NCI-H2227 treated with DMSO at 0.1 percent for 48 hours (cell line): ENCODE measurements at regions not wholly inside any gene's neighbourhood (a gene's known extent, or its start where the extent isn't known, plus 50 kb on each side); places are given as distances from the start of the nearest gene placed in this dataset.
"Not testable (repeated sequence)": the region's sequence is repeated elsewhere in the genome, so short reads cannot be mapped to it uniquely, and the experiment has no call there.

Experiments
- DNase-seq: peaks from one replicate; lab custom pipeline; 2025; lab: John Stamatoyannopoulos, UW

DNA sequence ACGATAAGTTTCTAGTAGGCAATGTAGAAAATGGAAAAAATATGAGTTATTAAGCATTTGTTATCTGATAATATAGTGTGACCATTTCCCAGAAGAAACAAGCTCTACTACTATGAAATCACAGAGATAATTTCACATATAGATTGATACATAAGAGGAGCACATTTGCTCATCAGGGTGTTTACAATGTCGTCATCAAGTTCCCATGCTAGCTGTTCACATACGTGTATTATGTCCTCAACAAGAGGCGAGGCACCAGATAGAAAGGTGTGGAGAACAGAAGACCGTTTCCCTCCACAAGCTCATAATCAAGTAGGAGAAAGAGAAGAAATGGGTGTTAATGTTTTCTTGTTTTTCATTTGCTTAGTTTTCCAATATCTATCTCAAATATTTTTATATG is 326.1 kb upstream of the ARID1B start:
- no peak for DNase-seq

DNA sequence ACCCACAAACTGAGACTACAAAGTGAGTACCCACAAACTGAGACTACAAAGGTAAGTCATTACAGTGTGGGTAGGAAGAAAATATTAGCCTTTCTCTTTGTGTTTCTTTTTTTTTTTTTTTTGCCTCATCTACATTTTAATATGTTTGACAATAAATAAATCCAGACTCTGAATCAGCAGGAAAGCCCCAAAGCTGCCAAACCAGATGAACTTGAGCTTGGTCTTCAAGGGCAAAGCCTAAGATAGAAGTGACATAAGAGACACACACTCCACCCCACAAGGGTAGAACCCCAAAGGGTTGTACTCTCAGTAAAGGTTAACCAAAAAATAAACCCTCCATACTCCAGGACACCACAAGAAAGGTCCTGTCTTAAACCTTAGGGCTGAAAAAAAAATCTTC is 326.8 kb upstream of the ARID1B start:
- DNase-seq, result no peak

DNA sequence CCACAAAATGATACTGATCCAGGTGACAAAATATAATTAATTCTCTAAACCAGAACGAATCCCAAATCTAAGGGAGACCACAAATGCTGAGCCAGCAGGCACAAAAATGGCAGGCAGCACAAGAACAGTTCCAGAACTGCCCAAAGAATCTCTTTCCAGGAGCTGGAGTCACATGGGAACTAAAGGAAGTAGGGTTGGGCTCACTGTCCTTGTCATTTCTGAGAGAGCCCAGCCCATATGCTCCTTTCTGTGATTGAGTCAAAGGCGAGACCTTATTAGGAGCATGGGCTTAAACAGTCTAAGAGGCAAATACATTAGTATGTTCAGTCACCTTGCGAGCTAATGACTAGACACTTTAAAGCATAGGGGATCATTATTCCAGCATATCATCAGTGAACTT is 327.6 kb upstream of the ARID1B start:
- no peak for DNase-seq

DNA sequence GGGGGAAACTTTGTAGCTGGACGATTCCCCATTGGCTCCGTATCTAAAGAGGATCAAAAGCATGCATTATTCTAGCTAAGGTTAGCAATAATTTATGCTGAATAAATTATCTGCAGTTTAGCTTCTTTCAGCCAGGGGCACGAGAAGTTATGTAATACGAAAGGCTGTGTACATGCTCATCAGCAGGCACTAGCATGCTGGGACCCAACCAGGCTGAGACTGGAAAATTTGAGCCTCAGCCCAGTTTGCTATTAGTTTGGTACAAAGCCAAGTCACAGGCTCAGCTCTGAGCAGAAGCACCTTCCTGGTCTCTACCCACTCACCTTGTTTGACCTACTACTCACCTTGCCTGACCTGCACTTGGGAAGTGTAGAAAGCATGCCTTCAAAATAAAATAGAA is 328.1 kb upstream of the ARID1B start:
- DNase-seq, result no peak

DNA sequence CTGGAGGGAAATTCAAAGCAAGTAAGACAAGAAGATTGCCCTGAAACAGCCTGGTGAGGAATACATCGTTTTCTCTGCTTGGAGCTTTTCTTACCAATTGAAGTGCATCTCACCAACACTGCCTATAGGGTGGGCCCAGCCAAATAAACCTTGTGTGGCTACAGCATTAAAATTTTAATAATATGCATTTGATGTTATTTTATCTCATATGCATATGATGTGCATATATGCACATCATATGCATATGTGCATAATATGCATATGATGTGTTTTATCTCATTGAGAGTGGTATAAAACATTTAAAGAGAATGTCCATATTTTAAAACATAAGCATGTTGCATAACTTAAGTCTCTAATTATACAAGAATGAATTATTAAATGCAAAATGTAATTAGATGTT is 328.6 kb upstream of the ARID1B start:
- DNase-seq, result no peak

DNA sequence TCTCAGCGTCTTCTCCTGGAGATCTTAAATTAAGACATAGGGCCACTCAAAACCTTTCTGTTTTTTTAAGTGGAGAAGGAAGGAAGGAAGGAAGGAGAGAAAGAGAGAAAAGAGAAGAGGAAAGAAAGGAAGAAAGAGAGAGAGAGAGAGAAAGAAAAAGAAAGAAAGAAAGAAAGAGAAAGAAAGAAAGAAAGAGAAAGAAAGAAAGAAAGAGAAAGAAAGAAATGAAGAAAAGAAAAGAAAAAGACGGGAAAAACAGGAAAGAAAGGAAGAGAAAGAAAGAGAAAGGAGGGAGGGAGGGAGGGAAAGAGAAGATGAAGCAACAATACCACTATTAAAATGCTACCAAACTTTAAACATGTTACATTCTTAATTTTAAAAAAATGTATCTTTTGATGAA is 336.5 kb upstream of the ARID1B start:
- no peak for DNase-seq

DNA sequence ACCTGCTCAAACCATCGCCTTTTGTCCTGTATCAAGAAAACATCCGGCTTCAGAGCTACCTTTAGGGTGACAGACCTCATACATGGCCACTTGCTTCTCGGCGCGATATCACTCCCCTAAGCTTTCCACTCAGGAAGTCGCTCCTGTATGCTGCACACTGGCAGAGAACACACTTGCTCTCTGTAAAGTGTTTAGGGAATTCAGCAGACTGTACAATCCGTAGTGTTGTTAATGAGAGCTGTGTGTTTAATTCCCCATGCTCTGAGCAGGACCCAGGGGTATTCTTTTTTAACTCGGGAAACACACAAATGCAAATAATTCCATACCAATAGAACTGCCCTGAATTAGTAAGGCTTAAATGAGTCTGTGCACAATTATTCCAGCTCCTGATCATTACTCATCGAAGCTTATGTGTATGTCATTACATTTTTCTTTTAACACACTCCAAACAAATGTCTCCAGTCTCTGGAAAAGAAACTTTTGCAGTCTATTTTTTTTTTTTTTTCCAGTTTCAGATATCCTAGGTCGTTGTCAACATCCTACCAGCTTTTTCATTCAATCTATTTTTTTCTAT is 338.7 kb upstream of the ARID1B start:
- DNase-seq, result no peak

- no peak for DNase-seq
Measured at GRCh38 chr6:156437121-156437879, 339.9 kb upstream of the ARID1B start.

GRCh38 chr6:156434795-156435190 is 342.4 kb upstream of the ARID1B start:
- DNase-seq, result no peak

- no peak for DNase-seq
Measured at GRCh38 chr6:156434049-156434794, 343.0 kb upstream of the ARID1B start.

- no peak for DNase-seq
Measured at GRCh38 chr6:156432543-156432942, 344.6 kb upstream of the ARID1B start.

- no peak for DNase-seq
Measured at GRCh38 chr6:156430386-156430785, 346.8 kb upstream of the ARID1B start.

- no peak for DNase-seq
Measured at GRCh38 chr6:156427345-156427744, 349.8 kb upstream of the ARID1B start.

DNA sequence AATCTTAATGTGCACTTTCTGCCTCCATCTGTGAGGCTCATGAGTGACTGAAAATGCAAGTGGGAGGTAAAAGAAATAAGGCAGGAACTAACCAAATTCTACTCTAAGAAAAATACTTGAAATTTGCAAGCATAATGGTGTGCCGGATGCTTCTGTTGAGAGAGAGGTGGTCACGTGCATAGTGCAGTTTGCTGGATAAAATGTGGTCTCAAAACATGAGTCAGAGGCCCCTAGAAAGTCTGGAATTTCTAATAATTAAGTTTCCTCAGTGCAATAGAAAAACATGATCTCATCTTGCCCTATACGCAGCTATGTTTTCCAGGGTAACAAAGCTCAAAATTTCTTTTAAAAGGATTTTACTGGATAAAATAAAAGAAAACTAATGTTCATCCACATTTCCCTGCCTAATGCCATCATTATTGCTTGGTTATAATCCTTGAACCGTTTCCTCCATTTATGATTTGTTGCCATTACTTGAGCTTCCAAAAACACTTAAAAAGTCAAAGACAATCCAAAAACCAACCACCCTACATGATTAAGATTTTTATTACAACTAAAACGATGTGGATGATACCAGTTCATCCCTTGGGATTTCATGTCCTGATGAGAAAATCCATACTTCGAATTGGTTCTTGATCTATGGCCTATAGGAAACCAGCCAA is 351.7 kb upstream of the ARID1B start:
- DNase-seq, result no peak

DNA sequence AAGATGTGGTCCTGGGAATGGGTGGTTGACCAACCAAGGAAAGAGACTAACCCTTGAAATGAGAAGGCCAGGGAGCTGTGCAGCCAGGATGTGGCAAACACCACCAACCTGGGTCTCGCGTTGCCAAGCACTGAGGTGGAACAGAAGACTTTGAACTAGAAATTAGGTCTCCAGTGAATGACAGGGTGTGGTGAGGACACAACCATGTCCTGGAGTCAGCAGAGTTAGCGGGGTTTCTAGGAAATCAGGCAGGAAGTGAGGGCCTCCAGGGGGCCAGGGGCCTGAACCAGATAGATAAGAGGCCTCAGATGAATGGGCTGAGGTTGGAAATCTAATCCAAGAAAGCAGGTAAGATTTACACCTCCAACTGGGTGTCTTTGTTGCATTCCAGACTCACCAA is 353.3 kb upstream of the ARID1B start:
- DNase-seq, result no peak

DNA sequence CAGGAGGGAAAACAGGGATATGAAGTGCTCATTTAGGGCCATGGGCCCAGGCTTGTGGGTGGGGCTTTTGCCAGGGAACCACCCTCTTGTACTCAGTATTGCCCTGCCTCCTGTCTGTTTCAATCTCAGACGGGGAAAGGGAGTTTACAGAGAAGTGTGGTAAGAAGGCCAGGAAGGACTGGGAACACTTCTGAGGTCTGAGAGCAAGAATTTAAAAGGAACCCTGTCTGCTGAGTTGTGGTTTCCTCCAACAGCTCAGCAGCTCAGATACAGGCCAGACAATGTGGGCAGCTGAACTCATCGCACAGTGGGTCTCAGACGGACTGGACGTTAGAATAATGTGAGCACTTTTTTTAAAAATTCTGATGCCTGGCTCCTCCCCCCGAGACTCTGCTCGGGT is 354.1 kb upstream of the ARID1B start:
- DNase-seq, result no peak

DNA sequence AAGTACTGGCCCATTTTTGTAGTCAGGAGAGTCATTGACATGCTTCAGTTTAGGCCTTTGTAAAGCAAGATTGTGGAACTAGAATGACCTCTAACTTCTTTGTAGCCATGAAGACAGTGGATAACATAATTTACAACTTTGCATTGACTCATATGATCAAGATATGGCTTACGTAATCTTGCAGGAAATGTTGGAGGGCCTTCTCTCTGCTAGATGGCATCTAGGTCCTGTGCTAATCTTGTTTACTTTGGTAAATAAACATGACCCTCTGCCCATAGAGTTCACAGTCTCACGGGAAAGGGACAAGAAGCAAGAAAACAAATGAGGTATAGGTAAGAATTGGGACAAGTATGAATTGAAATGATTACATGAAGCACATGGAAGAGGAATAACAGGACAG is 355.2 kb upstream of the ARID1B start:
- no peak for DNase-seq

- not testable (repeated sequence) for DNase-seq
Measured at GRCh38 chr6:156421301-156421700, 355.9 kb upstream of the ARID1B start.

- no peak for DNase-seq
Measured at GRCh38 chr6:156420172-156420993, 356.8 kb upstream of the ARID1B start.

- no peak for DNase-seq
Measured at GRCh38 chr6:156419594-156419993, 357.6 kb upstream of the ARID1B start.

DNA sequence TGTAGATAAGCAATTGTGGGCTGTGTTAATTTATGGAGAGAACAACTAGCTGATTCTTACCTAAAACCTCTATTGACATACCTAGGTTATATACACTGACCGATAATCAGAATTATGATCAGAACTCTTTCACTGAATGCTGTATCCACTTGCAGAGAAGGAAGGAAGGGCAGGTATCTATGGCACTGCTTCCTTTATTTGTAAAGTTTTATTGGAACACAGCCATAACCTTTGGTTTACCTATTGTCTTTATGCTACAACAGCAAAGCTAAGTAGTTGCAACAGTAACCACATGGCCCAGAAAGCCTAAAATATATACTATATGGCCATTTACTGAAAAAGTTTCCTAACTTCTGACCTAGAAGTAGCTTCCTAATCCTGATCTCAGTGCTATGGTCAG is 358.9 kb upstream of the ARID1B start:
- DNase-seq, result no peak

GRCh38 chr6:156416391-156416790 is 360.8 kb upstream of the ARID1B start:
- no peak for DNase-seq
